Caco-2 (cell line): ENCODE measurements at regions not wholly inside any gene's neighbourhood (a gene's known extent, or its start where the extent isn't known, plus 50 kb on each side); places are given as distances from the start of the nearest gene placed in this dataset.

Experiments
- BruUV-seq: library from RNA; stranded (reverse); fragments of 400-500 nt; replicated peaks from 2 replicates; lab custom pipeline; 2021; lab: Mats Ljungman, UMichigan
- CTCF ChIA-PET: fragments of 300-600 bp; sonication (Branson Sonifier 250); formaldehyde crosslinking; loops from one replicate; lab custom pipeline; 2022; ENCODE audit warnings: antibody characterized with exemption; lab: Charles Lee
- POLR2A ChIA-PET: fragments of 300-600 bp; sonication (Branson Sonifier 250); formaldehyde crosslinking; loops from one replicate; lab custom pipeline; 2022; ENCODE audit warnings: antibody characterized with exemption; lab: Charles Lee
- DNase-seq, 2 experiments: peaks; one replicate each; pipeline versions ENCODE4 v3.0.0 to v3.0.0-alpha.2; 2020 to 2022
- H3K27me3 ChIP-seq: replicated peaks from 2 replicates; pipeline ENCODE4 v1.6.0; 2011; ENCODE audit warnings: low read length; ENCODE audit not compliant: control insufficient read depth, insufficient read depth
- H3K36me3 ChIP-seq: 2 replicates; pipeline ENCODE4 v1.5.1; 2011; ENCODE audit warnings: low read length; ENCODE audit not compliant: control insufficient read depth, insufficient read depth
- H3K4me1 ChIP-seq: fragments of 250-450 bp; sonication (Bioruptor Pico); 2 replicates; pipeline ENCODE4 v1.5.1; 2020; ENCODE audit warnings: mild to moderate bottlenecking
- H3K4me3 ChIP-seq: 2 replicates; pipeline ENCODE4 v1.5.1; 2011; ENCODE audit warnings: low read depth, mild to moderate bottlenecking, control low read depth, low read length
- H3K9me3 ChIP-seq: fragments of 250-450 bp; sonication (Bioruptor Pico); 2 replicates; pipeline ENCODE4 v1.5.1; 2020; ENCODE audit warnings: mild to moderate bottlenecking, moderate library complexity
- H3K27ac Mint-ChIP-seq: one replicate; pipeline ENCODE4 v1.8.0; 2022; ENCODE audit warnings: mixed read lengths; ENCODE audit not compliant: unreplicated experiment
- H3K27me3 Mint-ChIP-seq: one replicate; pipeline ENCODE4 v1.8.0; 2022; ENCODE audit warnings: mixed read lengths; ENCODE audit not compliant: insufficient read depth, unreplicated experiment
- H3K36me3 Mint-ChIP-seq: one replicate; pipeline ENCODE4 v1.8.0; 2022; ENCODE audit warnings: mild to moderate bottlenecking, mixed read lengths; ENCODE audit not compliant: insufficient read depth, unreplicated experiment
- H3K4me1 Mint-ChIP-seq: one replicate; pipeline ENCODE4 v1.8.0; 2022; ENCODE audit warnings: low read depth, mixed read lengths; ENCODE audit not compliant: unreplicated experiment
- H3K4me3 Mint-ChIP-seq: one replicate; pipeline ENCODE4 v1.8.0; 2022; ENCODE audit warnings: mild to moderate bottlenecking, moderate library complexity, mixed read lengths; ENCODE audit not compliant: unreplicated experiment
- H3K9me3 Mint-ChIP-seq: one replicate; pipeline ENCODE4 v1.8.0; 2022; ENCODE audit warnings: mixed read lengths; ENCODE audit not compliant: unreplicated experiment
- intact Hi-C: fragments of 100-400 bp; cut with micrococcal nuclease; formaldehyde crosslinking; loops from one replicate; pipeline ENCODE4 v1.10.0; 2022; ENCODE audit not compliant: unreplicated experiment
- TF ChIP-seq, protein P1 (sequence below), 2 experiments: fragments of 200-600 bp in 1 of 2; IDR thresholded peaks; 1 replicate in 1 of 2; 2 replicates in 1 of 2; pipeline versions ENCODE4 v1.5.1 to v1.8.0; 2011 to 2022; ENCODE audit warnings: antibody characterized with exemption in 1 of 2, control low read depth in 1 of 2, inconsistent platforms in 1 of 2, low read depth in 1 of 2, low read length in 1 of 2, mild to moderate bottlenecking in 1 of 2, moderate library complexity in 1 of 2; ENCODE audit not compliant: insufficient read depth in 1 of 2, severe bottlenecking in 1 of 2, unreplicated experiment in 1 of 2

DNA sequence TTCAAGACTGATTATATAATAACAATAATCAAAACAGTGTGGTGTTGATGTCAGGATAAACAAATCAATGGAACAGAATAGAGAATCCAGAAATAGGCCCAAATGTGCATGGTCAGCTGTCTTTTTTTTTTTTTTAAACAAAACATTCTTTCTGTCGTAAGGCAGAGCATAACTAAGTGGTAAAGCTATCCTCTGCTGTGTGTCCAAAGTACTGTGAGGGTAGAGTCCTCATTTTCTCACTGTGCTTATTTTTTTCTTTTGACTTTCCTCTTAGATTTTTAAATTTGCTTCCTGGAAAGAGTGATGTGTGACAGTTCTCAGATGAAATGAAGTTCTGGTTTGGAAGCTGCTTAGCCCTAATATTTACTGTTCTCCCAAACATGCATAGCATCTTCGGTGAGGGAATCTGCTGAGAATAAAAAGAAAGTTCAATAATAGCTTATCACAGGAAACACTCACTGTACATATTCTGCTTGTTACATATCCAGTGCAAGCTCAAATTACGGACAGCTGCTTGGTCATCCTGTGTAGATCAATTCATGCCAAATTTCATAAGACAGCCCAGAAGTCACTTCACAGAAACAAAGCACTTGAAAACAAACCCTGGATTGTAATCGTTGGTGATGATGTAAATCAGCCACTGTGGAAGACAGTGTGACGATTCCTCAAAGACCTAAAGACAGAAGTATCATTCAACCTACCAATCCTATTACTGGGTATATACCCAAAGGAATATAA, 423.9 kb downstream of the NEBL start:
- TF ChIP-seq, protein P1, sequence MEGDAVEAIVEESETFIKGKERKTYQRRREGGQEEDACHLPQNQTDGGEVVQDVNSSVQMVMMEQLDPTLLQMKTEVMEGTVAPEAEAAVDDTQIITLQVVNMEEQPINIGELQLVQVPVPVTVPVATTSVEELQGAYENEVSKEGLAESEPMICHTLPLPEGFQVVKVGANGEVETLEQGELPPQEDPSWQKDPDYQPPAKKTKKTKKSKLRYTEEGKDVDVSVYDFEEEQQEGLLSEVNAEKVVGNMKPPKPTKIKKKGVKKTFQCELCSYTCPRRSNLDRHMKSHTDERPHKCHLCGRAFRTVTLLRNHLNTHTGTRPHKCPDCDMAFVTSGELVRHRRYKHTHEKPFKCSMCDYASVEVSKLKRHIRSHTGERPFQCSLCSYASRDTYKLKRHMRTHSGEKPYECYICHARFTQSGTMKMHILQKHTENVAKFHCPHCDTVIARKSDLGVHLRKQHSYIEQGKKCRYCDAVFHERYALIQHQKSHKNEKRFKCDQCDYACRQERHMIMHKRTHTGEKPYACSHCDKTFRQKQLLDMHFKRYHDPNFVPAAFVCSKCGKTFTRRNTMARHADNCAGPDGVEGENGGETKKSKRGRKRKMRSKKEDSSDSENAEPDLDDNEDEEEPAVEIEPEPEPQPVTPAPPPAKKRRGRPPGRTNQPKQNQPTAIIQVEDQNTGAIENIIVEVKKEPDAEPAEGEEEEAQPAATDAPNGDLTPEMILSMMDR (IDR thresholded peaks at IDR 0.05; ENCODE audit: insufficient read depth in 1 of 2, low read depth in 1 of 2, low read length in 1 of 2, severe bottlenecking in 1 of 2, unreplicated experiment in 1 of 2) = no peak
- Histone ChIP-seq H3K36me3 (no peaks in the 10 kb centered on the region), H3K4me1 (no peaks in the 10 kb centered on the region), H3K9me3 (no peaks in the 10 kb centered on the region), H3K4me3 (no peak overlapping the region), H3K27me3 (no peaks in the 10 kb centered on the region)
- peaks cover 2% of the 10 kb centered on the region for H3K27me3 Mint-ChIP-seq
- ChIA-PET CTCF (no interaction called here), POLR2A (no interaction called here)
- H3K4me3 Mint-ChIP-seq = no peak overlapping the region
- BruUV-seq = no TSS peak
- H3K27ac Mint-ChIP-seq = no peak overlapping the region
- intact Hi-C loops = no loop called here
- H3K9me3 Mint-ChIP-seq = no peaks in the 10 kb centered on the region
- DNase-seq = no peak
- no peaks in the 10 kb centered on the region for H3K4me1 Mint-ChIP-seq
- no peaks in the 10 kb centered on the region for H3K36me3 Mint-ChIP-seq

DNA sequence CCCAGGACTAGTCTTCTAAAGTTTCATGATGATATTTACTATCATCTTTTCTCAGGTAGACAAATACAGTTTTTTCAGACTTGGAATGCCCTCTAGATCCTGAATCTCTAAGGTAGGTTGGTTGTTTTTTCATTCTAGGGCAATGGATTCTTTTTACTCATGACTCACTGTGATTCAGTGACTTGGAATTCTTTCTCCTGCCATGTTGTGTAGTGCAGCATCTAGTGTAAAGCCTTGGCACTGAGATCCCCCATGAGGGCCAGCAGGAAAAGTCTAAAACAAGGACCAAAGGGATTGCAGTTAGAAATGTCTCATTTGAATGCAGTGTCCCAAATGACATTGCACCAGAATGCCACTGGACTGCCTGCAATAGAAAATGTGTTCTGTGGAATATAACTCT, 430.4 kb downstream of the NEBL start:
- intact Hi-C loops = no loop called here
- Histone ChIP-seq H3K27me3 (no peaks in the 10 kb centered on the region), H3K9me3 (peaks cover 4% of the 10 kb centered on the region; the same call in 1 of the 2 replicates), H3K4me1 (no peaks in the 10 kb centered on the region), H3K4me3 (no peak overlapping the region), H3K36me3 (no peaks in the 10 kb centered on the region)
- no peaks in the 10 kb centered on the region for H3K36me3 Mint-ChIP-seq
- H3K4me1 Mint-ChIP-seq = no peaks in the 10 kb centered on the region
- H3K27me3 Mint-ChIP-seq = peaks cover 2% of the 10 kb centered on the region
- TF ChIP-seq, protein P1 (IDR thresholded peaks at IDR 0.05; ENCODE audit: insufficient read depth in 1 of 2, low read depth in 1 of 2, low read length in 1 of 2, severe bottlenecking in 1 of 2, unreplicated experiment in 1 of 2) = no peak
- ChIA-PET CTCF (no interaction called here), POLR2A (no interaction called here)
- H3K4me3 Mint-ChIP-seq = no peak overlapping the region
- no TSS peak for BruUV-seq
- no peak overlapping the region for H3K27ac Mint-ChIP-seq
- no peaks in the 10 kb centered on the region for H3K9me3 Mint-ChIP-seq
- DNase-seq = no peak

DNA sequence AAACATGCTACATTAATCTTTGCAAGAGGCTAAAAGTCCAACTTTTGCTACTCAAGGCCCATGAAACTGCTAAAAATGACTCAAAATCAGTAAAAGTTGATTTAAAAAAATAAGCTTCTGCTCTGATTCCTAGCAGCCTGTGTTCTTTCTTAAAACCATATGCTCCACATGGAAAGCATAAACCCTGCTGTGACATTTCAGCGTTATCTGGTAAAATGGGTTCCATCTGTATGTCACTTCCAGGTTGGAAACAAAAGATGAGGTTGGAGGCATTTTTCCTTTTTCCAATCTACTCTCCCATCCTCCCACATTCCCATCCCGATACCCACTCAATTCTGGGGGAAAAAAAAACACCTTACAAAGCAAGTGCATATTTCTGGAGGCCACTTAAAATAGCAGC, 439.5 kb downstream of the NEBL start:
- no peaks in the 10 kb centered on the region for H3K36me3 Mint-ChIP-seq
- BruUV-seq = no TSS peak
- no peak for DNase-seq
- H3K4me3 ChIP-seq = no peak overlapping the region
- H3K27me3 Mint-ChIP-seq = peaks cover 6% of the 10 kb centered on the region
- TF ChIP-seq, protein P1 (IDR thresholded peaks at IDR 0.05; ENCODE audit: insufficient read depth in 1 of 2, low read depth in 1 of 2, low read length in 1 of 2, severe bottlenecking in 1 of 2, unreplicated experiment in 1 of 2) = no peak
- no peak overlapping the region for H3K4me3 Mint-ChIP-seq
- no peak overlapping the region for H3K27ac Mint-ChIP-seq
- no peaks in the 10 kb centered on the region for H3K9me3 Mint-ChIP-seq
- no peaks in the 10 kb centered on the region for H3K4me1 Mint-ChIP-seq
- H3K4me1 ChIP-seq = no peaks in the 10 kb centered on the region
- H3K9me3 ChIP-seq = no peaks in the 10 kb centered on the region
- POLR2A ChIA-PET = no interaction called here
- CTCF ChIA-PET = no interaction called here
- intact Hi-C loops = no loop called here
- H3K27me3 ChIP-seq = no peaks in the 10 kb centered on the region
- no peaks in the 10 kb centered on the region for H3K36me3 ChIP-seq
